GM12878 (cell line): ENCODE measurements at regions not wholly inside any gene's neighbourhood (a gene's known extent, or its start where the extent isn't known, plus 50 kb on each side); places are given as distances from the start of the nearest gene placed in this dataset.

ENCODE experiments used
- ATAC-seq: fragments of 200-7000 bp; cut with Tn5 transposase; 3 replicates; pipeline ENCODE4 v1.9.1; 2020; ENCODE audit warnings: mild to moderate bottlenecking, moderate library complexity
- BruUV-seq: library from RNA; stranded (reverse); fragments of 400-500 nt; replicated peaks from 2 replicates; lab custom pipeline; 2021; lab: Mats Ljungman, UMichigan
- CTCF ChIA-PET: fragments of 300-600 bp; sonication (Branson Sonifier 250); formaldehyde crosslinking; extraction: SDS; loops from one replicate; lab custom pipeline; 2021; ENCODE audit warnings: inconsistent platforms; lab: Yijun Ruan, JAX
- POLR2A ChIA-PET: fragments of 350-600 bp; formaldehyde crosslinking; extraction: SDS; loops from one replicate; lab custom pipeline; 2021; ENCODE audit warnings: inconsistent platforms; lab: Charles Lee
- RAD21 ChIA-PET: fragments of 300-600 bp; sonication (Branson Sonifier 250); formaldehyde crosslinking; loops from one replicate; lab custom pipeline; 2023; ENCODE audit warnings: antibody characterized with exemption; ENCODE audit not compliant: unreplicated experiment; lab: Charles Lee
- SMC1A ChIA-PET: fragments of 300-600 bp; sonication (Branson Sonifier 250); formaldehyde crosslinking; loops from one replicate; lab custom pipeline; 2023; ENCODE audit not compliant: unreplicated experiment, uncharacterized antibody; lab: Charles Lee
- DNase-seq: peaks from one replicate; pipeline ENCODE4 v3.0.0-alpha.2; 2011; ENCODE audit warnings: low read depth, low spot score
- FAIRE-seq: peaks from 3 replicates; lab custom pipeline; 2011; peaks lifted over from hg19 to GRCh38; lab: Jason Lieb, UNC
- H2AFZ ChIP-seq: 2 replicates; pipeline ENCODE4 v1.6.0; 2011; ENCODE audit warnings: low read depth, low read length, control low read depth; ENCODE audit not compliant: control insufficient read depth
- H3K27ac ChIP-seq: 2 replicates; pipeline ENCODE4 v1.5.1; 2011; ENCODE audit warnings: control low read depth; ENCODE audit not compliant: control insufficient read depth, insufficient read depth
- H3K27me3 ChIP-seq, 2 experiments: replicated peaks in 1 of 2; 2 replicates each; pipeline versions ENCODE4 v1.6.0 to v1.6.1; 2011; ENCODE audit warnings: low read length in 1 of 2; ENCODE audit not compliant: control insufficient read depth in 2 of 2, insufficient read depth in 2 of 2
- H3K36me3 ChIP-seq, 2 experiments: 2 replicates each; pipeline ENCODE4 v1.5.1; 2011; ENCODE audit warnings: low read length in 1 of 2; ENCODE audit not compliant: control insufficient read depth in 2 of 2, insufficient read depth in 2 of 2
- H3K4me1 ChIP-seq: 2 replicates; pipeline ENCODE4 v1.6.1; 2011; ENCODE audit warnings: mild to moderate bottlenecking, low read length, moderate library complexity, mixed read lengths; ENCODE audit not compliant: control insufficient read depth, insufficient read depth
- H3K4me2 ChIP-seq: 2 replicates; pipeline ENCODE4 v1.6.0; 2011; ENCODE audit warnings: control low read depth; ENCODE audit not compliant: control insufficient read depth, insufficient read depth
- H3K4me3 ChIP-seq: fragments of 200-600 bp; sonication (generic); 2 replicates; pipeline ENCODE4 v1.5.1; 2016
- H3K79me2 ChIP-seq: 2 replicates; pipeline ENCODE4 v1.6.0; 2011; ENCODE audit warnings: low read length; ENCODE audit not compliant: control insufficient read depth, insufficient read depth
- H3K9ac ChIP-seq: 2 replicates; pipeline ENCODE4 v1.8.0; 2011; ENCODE audit warnings: low read length, control low read depth, mixed read lengths; ENCODE audit not compliant: control insufficient read depth, insufficient read depth
- H3K9me3 ChIP-seq: replicated peaks from 3 replicates; pipeline ENCODE4 v1.5.1; 2011; ENCODE audit warnings: mild to moderate bottlenecking, low read length; ENCODE audit not compliant: control insufficient read depth, insufficient read depth
- H4K20me1 ChIP-seq: 2 replicates; pipeline ENCODE4 v1.6.0; 2011; ENCODE audit not compliant: control insufficient read depth, insufficient read depth
- CBX3 ChIP-seq: fragments of 200-600 bp; sonication (generic); IDR thresholded peaks from 2 replicates; pipeline ENCODE4 v1.6.1; 2016; ENCODE audit warnings: low read depth, borderline replicate concordance
- CTCF ChIP-seq, 3 experiments: IDR thresholded peaks in 2 of 3; conservative IDR thresholded peaks in 1 of 3; 2 replicates each; pipeline ENCODE4 v1.5.1; 2011; ENCODE audit warnings: low read depth in 3 of 3, low read length in 3 of 3, mild to moderate bottlenecking in 3 of 3, control low read depth in 2 of 3, moderate library complexity in 2 of 3, inconsistent platforms in 1 of 3, mixed read lengths in 1 of 3; ENCODE audit not compliant: control insufficient read depth in 2 of 3, insufficient read depth in 1 of 3; ENCODE audit errors: extremely low read depth in 1 of 3
- HCFC1 ChIP-seq: fragments of 150-350 bp; IDR thresholded peaks from 2 replicates; pipeline ENCODE4 v1.6.1; 2014; ENCODE audit warnings: low read length
- HSF1 ChIP-seq: fragments of 150-350 bp; IDR thresholded peaks from 2 replicates; pipeline ENCODE4 v1.6.1; 2014; ENCODE audit warnings: mild to moderate bottlenecking, low read depth, low read length
- MTA2 ChIP-seq: fragments of 450-650 bp; IDR thresholded peaks from 2 replicates; pipeline ENCODE4 v1.6.1; 2016; ENCODE audit warnings: low read depth, mild to moderate bottlenecking, moderate library complexity
- NKRF ChIP-seq: fragments of 450-650 bp; conservative IDR thresholded peaks from 2 replicates; pipeline ENCODE4 v1.6.1; 2017; ENCODE audit warnings: mild to moderate bottlenecking, moderate library complexity
- NR2F1 ChIP-seq: fragments of 450-650 bp; conservative IDR thresholded peaks from 2 replicates; pipeline ENCODE4 v1.6.1; 2017; ENCODE audit warnings: mild to moderate bottlenecking
- POU2F2 ChIP-seq: IDR thresholded peaks from 3 replicates; pipeline ENCODE4 v1.6.1; 2011; ENCODE audit warnings: low read depth, mild to moderate bottlenecking, low read length, borderline replicate concordance
- RBBP5 ChIP-seq: fragments of 200-600 bp; sonication (generic); conservative IDR thresholded peaks from 2 replicates; pipeline ENCODE4 v1.6.1; 2016
- SMARCA5 ChIP-seq: fragments of 450-650 bp; IDR thresholded peaks from 2 replicates; pipeline ENCODE4 v1.6.1; 2017; ENCODE audit warnings: mild to moderate bottlenecking
- SPI1 ChIP-seq: IDR thresholded peaks from 2 replicates; pipeline ENCODE4 v1.6.1; 2011; ENCODE audit warnings: low read depth, mild to moderate bottlenecking, low read length, moderate library complexity, borderline replicate concordance; ENCODE audit not compliant: insufficient read depth
- TCF7 ChIP-seq: IDR thresholded peaks from 2 replicates; pipeline ENCODE4 v1.6.1; 2014; ENCODE audit warnings: antibody characterized with exemption, borderline replicate concordance
- ZNF207 ChIP-seq: fragments of 450-650 bp; IDR thresholded peaks from 2 replicates; pipeline ENCODE4 v1.6.1; 2014; ENCODE audit warnings: antibody characterized with exemption, mild to moderate bottlenecking, borderline replicate concordance
- WGBS: methylation state at CpG from one replicate; pipeline ENCODE4 v1.1.6; 2016; ENCODE audit warnings: low lambda C conversion rate; ENCODE audit not compliant: insufficient replicate concordance, insufficient coverage; ENCODE audit errors: missing lambda C conversion rate; 5-methylcytosine and 5-hydroxymethylcytosine counted together
- in situ Hi-C: fragments of 300-500 bp; cut with MboI; formaldehyde crosslinking; loops from 9 replicates; pipeline ENCODE4 v1.14.3; 2018; ENCODE audit warnings: mixed read lengths
- intact Hi-C: fragments of 100-400 bp; cut with micrococcal nuclease; formaldehyde crosslinking; loops from one replicate; pipeline ENCODE4 v1.14.2; 2022; ENCODE audit not compliant: unreplicated experiment
- TF ChIP-seq, protein P1 (sequence below): IDR thresholded peaks from 2 replicates; pipeline ENCODE4 v1.6.1; 2011; ENCODE audit warnings: low read depth, low read length, improper control_type of control experiment, borderline replicate concordance
- TF ChIP-seq, protein P2 (sequence below): fragments of 450-650 bp; formaldehyde crosslinking; IDR thresholded peaks from 2 replicates; pipeline ENCODE4 v1.4.0; 2022; ENCODE audit warnings: mild to moderate bottlenecking, moderate library complexity

DNA sequence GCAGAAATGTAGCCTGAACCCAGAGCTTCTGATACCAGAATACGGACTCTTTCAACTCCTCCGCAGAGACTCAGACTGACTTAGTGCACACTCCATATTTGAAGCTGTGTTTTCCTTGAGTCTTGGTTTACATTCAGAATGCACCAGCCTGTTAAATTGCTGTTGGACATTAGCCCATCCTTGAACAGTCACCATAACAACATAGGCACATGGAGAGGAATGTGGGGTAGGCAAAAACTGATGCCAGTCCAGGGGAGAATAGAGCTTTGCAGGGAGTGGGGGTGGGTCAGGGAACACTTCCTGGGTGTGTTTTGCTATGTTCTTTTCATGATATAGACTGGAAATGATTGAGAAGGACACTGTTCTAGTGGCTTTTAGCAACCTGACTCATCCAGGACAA, 76.3 kb upstream of the CACNA1E start:
- Histone ChIP-seq H2AFZ (no peak overlapping the region), H4K20me1 (no peaks in the 10 kb centered on the region), H3K27me3 (no peaks in the 10 kb centered on the region), H3K4me2 (no peak overlapping the region), H3K4me1 (no peaks in the 10 kb centered on the region), H3K36me3 (no peaks in the 10 kb centered on the region), H3K79me2 (no peaks in the 10 kb centered on the region), H3K27ac (no peak overlapping the region), H3K4me3 (no peak overlapping the region), H3K9ac (no peak overlapping the region), H3K9me3 (no peaks in the 10 kb centered on the region)
- SMC1A ChIA-PET, result interaction anchor here (1.0 kb wide), 2 partner anchors 12 to 24 kb away, joined by 3 to 4 read pairs; no protein-coding TSS in a partner anchor
- intact Hi-C loops (no loop called here), in situ Hi-C loops (no loop called here)
- no peak for TF ChIP-seq MTA2
- TF ChIP-seq SPI1, result no peak
- no peak for TF ChIP-seq CBX3
- TF ChIP-seq, protein P1, sequence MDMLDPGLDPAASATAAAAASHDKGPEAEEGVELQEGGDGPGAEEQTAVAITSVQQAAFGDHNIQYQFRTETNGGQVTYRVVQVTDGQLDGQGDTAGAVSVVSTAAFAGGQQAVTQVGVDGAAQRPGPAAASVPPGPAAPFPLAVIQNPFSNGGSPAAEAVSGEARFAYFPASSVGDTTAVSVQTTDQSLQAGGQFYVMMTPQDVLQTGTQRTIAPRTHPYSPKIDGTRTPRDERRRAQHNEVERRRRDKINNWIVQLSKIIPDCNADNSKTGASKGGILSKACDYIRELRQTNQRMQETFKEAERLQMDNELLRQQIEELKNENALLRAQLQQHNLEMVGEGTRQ, result no peak
- TF ChIP-seq ZNF207, result no peak
- no peak for TF ChIP-seq TCF7
- TF ChIP-seq POU2F2, result no peak
- TF ChIP-seq RBBP5, result no peak
- TF ChIP-seq HCFC1, result no peak
- no peak for TF ChIP-seq SMARCA5
- TF ChIP-seq CTCF (IDR thresholded peaks at IDR 0.05 in 2 of 3, conservative IDR thresholded peaks at IDR 0.05 in 1 of 3; ENCODE audit: control insufficient read depth in 2 of 3, extremely low read depth in 1 of 3, insufficient read depth in 1 of 3, low read depth in 3 of 3, low read length in 3 of 3), result no peak
- TF ChIP-seq HSF1, result no peak
- no peak for TF ChIP-seq NR2F1
- TF ChIP-seq, protein P2, sequence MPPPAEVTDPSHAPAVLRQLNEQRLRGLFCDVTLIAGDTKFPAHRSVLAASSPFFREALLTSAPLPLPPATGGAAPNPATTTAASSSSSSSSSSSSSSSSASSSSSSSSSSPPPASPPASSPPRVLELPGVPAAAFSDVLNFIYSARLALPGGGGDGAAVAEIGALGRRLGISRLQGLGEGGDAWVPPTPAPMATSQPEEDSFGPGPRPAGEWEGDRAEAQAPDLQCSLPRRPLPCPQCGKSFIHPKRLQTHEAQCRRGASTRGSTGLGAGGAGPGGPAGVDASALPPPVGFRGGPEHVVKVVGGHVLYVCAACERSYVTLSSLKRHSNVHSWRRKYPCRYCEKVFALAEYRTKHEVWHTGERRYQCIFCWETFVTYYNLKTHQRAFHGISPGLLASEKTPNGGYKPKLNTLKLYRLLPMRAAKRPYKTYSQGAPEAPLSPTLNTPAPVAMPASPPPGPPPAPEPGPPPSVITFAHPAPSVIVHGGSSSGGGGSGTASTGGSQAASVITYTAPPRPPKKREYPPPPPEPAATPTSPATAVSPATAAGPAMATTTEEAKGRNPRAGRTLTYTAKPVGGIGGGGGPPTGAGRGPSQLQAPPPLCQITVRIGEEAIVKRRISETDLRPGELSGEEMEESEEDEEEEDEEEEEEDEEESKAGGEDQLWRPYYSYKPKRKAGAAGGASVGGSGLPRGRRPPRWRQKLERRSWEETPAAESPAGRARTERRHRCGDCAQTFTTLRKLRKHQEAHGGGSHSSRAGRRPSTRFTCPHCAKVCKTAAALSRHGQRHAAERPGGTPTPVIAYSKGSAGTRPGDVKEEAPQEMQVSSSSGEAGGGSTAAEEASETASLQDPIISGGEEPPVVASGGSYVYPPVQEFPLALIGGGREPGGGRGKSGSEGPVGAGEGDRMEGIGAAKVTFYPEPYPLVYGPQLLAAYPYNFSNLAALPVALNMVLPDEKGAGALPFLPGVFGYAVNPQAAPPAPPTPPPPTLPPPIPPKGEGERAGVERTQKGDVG, result no peak
- no peak for TF ChIP-seq NKRF
- FAIRE-seq (no peak), ATAC-seq (no peak), DNase-seq (no peak)
- CTCF ChIA-PET, result no interaction called here
- WGBS, result 70% methylated on average over 2 of the region's 2 CpGs
- no TSS peak for BruUV-seq
- POLR2A ChIA-PET, result interaction anchor here (0.6 kb wide), 1 partner anchor 33 kb away, joined by 3 read pairs; no protein-coding TSS in a partner anchor
- RAD21 ChIA-PET, result no interaction called here
